Hepatocyte (in vitro differentiated cells): ENCODE measurements at regions not wholly inside any gene's neighbourhood (a gene's known extent, or its start where the extent isn't known, plus 50 kb on each side); places are given as distances from the start of the nearest gene placed in this dataset.

ENCODE experiments used
- EZH2 ChIP-seq: fragments of 200-600 bp; sonication (generic); IDR thresholded peaks from 2 replicates; pipeline ENCODE4 v1.6.1; 2016; ENCODE audit warnings: antibody characterized with exemption, mild to moderate bottlenecking, borderline replicate concordance
- TF ChIP-seq, protein P1 (sequence below): fragments of 200-600 bp; sonication (generic); IDR thresholded peaks from 2 replicates; pipeline ENCODE4 v1.5.1; 2016; ENCODE audit warnings: antibody characterized with exemption, mild to moderate bottlenecking; ENCODE audit not compliant: poor library complexity

DNA sequence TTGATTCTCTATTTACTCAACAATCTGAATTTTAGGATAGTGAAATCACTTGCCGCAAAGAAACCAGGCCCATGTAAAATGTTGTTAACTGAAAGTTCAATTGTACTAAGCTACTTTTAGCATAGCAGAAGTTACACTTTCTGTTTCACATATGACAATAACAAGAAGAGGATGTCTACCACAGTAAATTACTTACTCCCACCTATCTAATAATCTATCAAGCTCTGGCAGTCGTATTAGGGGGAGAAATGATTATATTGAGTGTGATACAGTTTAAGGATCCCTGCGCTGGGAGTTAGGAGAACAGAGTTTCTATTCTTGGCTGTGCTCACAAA lies 66.5 kb upstream of the CAND1 start:
- no peak for TF ChIP-seq EZH2
- TF ChIP-seq, protein P1, sequence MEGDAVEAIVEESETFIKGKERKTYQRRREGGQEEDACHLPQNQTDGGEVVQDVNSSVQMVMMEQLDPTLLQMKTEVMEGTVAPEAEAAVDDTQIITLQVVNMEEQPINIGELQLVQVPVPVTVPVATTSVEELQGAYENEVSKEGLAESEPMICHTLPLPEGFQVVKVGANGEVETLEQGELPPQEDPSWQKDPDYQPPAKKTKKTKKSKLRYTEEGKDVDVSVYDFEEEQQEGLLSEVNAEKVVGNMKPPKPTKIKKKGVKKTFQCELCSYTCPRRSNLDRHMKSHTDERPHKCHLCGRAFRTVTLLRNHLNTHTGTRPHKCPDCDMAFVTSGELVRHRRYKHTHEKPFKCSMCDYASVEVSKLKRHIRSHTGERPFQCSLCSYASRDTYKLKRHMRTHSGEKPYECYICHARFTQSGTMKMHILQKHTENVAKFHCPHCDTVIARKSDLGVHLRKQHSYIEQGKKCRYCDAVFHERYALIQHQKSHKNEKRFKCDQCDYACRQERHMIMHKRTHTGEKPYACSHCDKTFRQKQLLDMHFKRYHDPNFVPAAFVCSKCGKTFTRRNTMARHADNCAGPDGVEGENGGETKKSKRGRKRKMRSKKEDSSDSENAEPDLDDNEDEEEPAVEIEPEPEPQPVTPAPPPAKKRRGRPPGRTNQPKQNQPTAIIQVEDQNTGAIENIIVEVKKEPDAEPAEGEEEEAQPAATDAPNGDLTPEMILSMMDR, result no peak
